SU-DHL-6 (cell line): ENCODE measurements at regions not wholly inside any gene's neighbourhood (a gene's known extent, or its start where the extent isn't known, plus 50 kb on each side); places are given as distances from the start of the nearest gene placed in this dataset.

Source experiments
- H2AFZ ChIP-seq: fragments of 200-600 bp; sonication (generic); 2 replicates; pipeline ENCODE4 v1.6.1; 2014; ENCODE audit warnings: low read depth, mild to moderate bottlenecking, moderate library complexity, mixed read lengths, antibody characterized with exemption, low read length; ENCODE audit not compliant: severe bottlenecking
- H3F3A ChIP-seq: fragments of 200-600 bp; shearing (Covaris generic); 2 replicates; pipeline ENCODE4 v1.6.0; 2016; ENCODE audit warnings: antibody characterized with exemption, mild to moderate bottlenecking; ENCODE audit not compliant: insufficient read depth
- H3K27ac ChIP-seq: fragments of 200-600 bp; sonication (generic); 2 replicates; pipeline ENCODE4 v1.5.1; 2016; ENCODE audit warnings: low read depth, mild to moderate bottlenecking, low read length, moderate library complexity, mixed read lengths
- H3K27me3 ChIP-seq: fragments of 200-600 bp; sonication (generic), shearing (Covaris generic); 2 replicates; pipeline ENCODE4 v1.6.0; 2014; ENCODE audit warnings: mild to moderate bottlenecking, low read length
- H3K36me3 ChIP-seq: fragments of 200-600 bp; sonication (generic); 2 replicates; pipeline ENCODE4 v1.6.1; 2014; ENCODE audit warnings: mild to moderate bottlenecking, low read length, mixed read lengths
- H3K4me2 ChIP-seq: fragments of 300-600, 200-600 bp; shearing (Covaris generic), sonication (generic); 2 replicates; pipeline ENCODE4 v1.6.0; 2014; ENCODE audit warnings: low read length, low read depth, mild to moderate bottlenecking; ENCODE audit not compliant: poor library complexity, severe bottlenecking
- H3K4me3 ChIP-seq: fragments of 200-600 bp; sonication (generic); 2 replicates; pipeline ENCODE4 v1.5.1; 2014; ENCODE audit warnings: antibody characterized with exemption, low read length, mild to moderate bottlenecking, mixed read lengths; ENCODE audit not compliant: insufficient read depth, poor library complexity, severe bottlenecking
- H3K79me2 ChIP-seq: fragments of 200-600 bp; sonication (generic); 2 replicates; pipeline ENCODE4 v1.6.1; 2014; ENCODE audit warnings: mild to moderate bottlenecking, low read length, moderate library complexity; ENCODE audit not compliant: insufficient read depth
- H3K9ac ChIP-seq: fragments of 200-600 bp; sonication (generic); 2 replicates; pipeline ENCODE4 v1.7.0; 2014; ENCODE audit warnings: mild to moderate bottlenecking, low read length
- H3K9me2 ChIP-seq: fragments of 200-600 bp; sonication (generic); replicated peaks from 2 replicates; pipeline ENCODE4 v1.6.1; 2014; ENCODE audit warnings: low read length; ENCODE audit not compliant: insufficient read depth
- H3K9me3 ChIP-seq: fragments of 200-600 bp; sonication (generic); 2 replicates; pipeline ENCODE4 v1.6.1; 2014; ENCODE audit warnings: low read length, mixed read lengths; ENCODE audit not compliant: insufficient read depth
- H4K20me1 ChIP-seq: fragments of 200-600 bp; sonication (generic); 2 replicates; pipeline ENCODE4 v1.6.1; 2014; ENCODE audit warnings: low read depth, mild to moderate bottlenecking, antibody characterized with exemption, low read length, moderate library complexity, mixed read lengths
- EZH2phosphoT487 ChIP-seq: fragments of 200-600 bp; sonication (generic), shearing (Covaris generic); conservative IDR thresholded peaks from 2 replicates; pipeline ENCODE4 v1.6.1; 2018; ENCODE audit warnings: mild to moderate bottlenecking, antibody characterized with exemption, low read length, moderate library complexity, mixed read lengths
- TF ChIP-seq, protein P1 (sequence below): fragments of 200-600 bp; sonication (generic); IDR thresholded peaks from one replicate; pipeline ENCODE4 v1.5.1; 2017; ENCODE audit warnings: antibody characterized with exemption, mild to moderate bottlenecking, low read length, moderate library complexity; ENCODE audit not compliant: insufficient read depth, poor library complexity, severe bottlenecking

GRCh38 chr1:228879164-228879563 is 143.9 kb downstream of the RHOU start:
- Histone ChIP-seq H4K20me1 (no peaks in the 10 kb centered on the region), H3F3A (no peaks in the 10 kb centered on the region), H2AFZ (no peak overlapping the region), H3K4me3 (no peak overlapping the region), H3K9me3 (no peaks in the 10 kb centered on the region), H3K9ac (no peak overlapping the region), H3K27ac (no peak overlapping the region), H3K36me3 (no peaks in the 10 kb centered on the region), H3K4me2 (no peak overlapping the region), H3K27me3 (no peaks in the 10 kb centered on the region), H3K9me2 (no peaks in the 10 kb centered on the region), H3K79me2 (no peaks in the 10 kb centered on the region)
- TF ChIP-seq, protein P1, sequence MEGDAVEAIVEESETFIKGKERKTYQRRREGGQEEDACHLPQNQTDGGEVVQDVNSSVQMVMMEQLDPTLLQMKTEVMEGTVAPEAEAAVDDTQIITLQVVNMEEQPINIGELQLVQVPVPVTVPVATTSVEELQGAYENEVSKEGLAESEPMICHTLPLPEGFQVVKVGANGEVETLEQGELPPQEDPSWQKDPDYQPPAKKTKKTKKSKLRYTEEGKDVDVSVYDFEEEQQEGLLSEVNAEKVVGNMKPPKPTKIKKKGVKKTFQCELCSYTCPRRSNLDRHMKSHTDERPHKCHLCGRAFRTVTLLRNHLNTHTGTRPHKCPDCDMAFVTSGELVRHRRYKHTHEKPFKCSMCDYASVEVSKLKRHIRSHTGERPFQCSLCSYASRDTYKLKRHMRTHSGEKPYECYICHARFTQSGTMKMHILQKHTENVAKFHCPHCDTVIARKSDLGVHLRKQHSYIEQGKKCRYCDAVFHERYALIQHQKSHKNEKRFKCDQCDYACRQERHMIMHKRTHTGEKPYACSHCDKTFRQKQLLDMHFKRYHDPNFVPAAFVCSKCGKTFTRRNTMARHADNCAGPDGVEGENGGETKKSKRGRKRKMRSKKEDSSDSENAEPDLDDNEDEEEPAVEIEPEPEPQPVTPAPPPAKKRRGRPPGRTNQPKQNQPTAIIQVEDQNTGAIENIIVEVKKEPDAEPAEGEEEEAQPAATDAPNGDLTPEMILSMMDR: no peak
- no peak for TF ChIP-seq EZH2phosphoT487

DNA sequence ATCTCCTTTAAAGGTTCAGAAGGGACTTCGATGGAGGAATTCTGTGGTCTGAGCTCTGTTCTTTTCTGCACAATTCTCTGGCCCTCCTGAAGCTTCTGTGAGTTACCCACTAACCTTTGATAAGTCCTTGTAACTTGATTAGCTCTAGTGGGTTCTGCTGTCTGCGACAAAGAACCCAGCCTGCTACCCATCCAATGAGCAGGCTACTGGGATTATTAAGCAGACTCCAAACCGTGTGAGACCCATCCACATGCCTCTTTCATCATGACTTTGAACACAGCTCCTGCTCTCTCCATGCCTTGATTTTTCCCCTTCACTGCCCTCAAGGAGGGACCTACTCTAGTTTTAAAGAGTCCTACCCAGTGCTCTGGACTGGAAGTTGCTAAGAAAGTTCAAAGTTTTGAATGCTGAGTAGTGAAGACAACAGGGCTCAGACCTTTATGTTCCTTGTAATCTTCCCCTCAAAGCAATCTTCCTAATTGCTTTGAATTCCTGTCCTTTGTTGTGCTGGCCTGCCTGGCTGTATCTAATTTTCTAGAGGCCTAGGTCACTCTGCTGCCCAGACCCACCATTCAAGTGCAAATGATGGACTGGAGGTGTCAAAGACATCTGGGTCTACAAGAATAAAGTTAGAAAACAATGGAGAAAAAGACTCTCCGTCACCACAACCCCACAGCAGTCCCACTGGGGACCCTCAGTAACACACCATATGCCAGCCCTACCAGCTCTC is 146.9 kb downstream of the RHOU start:
- no peaks in the 10 kb centered on the region for H3F3A ChIP-seq
- H3K27me3 ChIP-seq: no peaks in the 10 kb centered on the region
- H3K27ac ChIP-seq: no peak overlapping the region
- no peak overlapping the region for H3K4me3 ChIP-seq
- H3K4me2 ChIP-seq: no peak overlapping the region
- H3K9me2 ChIP-seq: no peaks in the 10 kb centered on the region
- no peaks in the 10 kb centered on the region for H3K79me2 ChIP-seq
- no peak overlapping the region for H2AFZ ChIP-seq
- no peak overlapping the region for H3K9ac ChIP-seq
- H3K9me3 ChIP-seq: no peaks in the 10 kb centered on the region
- TF ChIP-seq EZH2phosphoT487: no peak
- TF ChIP-seq, protein P1: no peak
- no peaks in the 10 kb centered on the region for H4K20me1 ChIP-seq
- H3K36me3 ChIP-seq: no peaks in the 10 kb centered on the region

GRCh38 chr1:228882771-228883450 is 147.6 kb downstream of the RHOU start:
- H3K4me3 ChIP-seq: no peak overlapping the region
- H3K9me2 ChIP-seq: no peaks in the 10 kb centered on the region
- no peaks in the 10 kb centered on the region for H3K36me3 ChIP-seq
- H4K20me1 ChIP-seq: no peaks in the 10 kb centered on the region
- H3K9me3 ChIP-seq: no peaks in the 10 kb centered on the region
- no peak overlapping the region for H3K4me2 ChIP-seq
- H3F3A ChIP-seq: no peaks in the 10 kb centered on the region
- H2AFZ ChIP-seq: no peak overlapping the region
- TF ChIP-seq EZH2phosphoT487: no peak
- TF ChIP-seq, protein P1: no peak
- H3K9ac ChIP-seq: no peak overlapping the region
- no peaks in the 10 kb centered on the region for H3K79me2 ChIP-seq
- H3K27me3 ChIP-seq: no peaks in the 10 kb centered on the region
- H3K27ac ChIP-seq: no peak overlapping the region
